ENCODE measurements at regions not wholly inside any gene's neighbourhood (a gene's known extent, or its start where the extent isn't known, plus 50 kb on each side); places are given as distances from the start of the nearest gene placed in this dataset.

DNA sequence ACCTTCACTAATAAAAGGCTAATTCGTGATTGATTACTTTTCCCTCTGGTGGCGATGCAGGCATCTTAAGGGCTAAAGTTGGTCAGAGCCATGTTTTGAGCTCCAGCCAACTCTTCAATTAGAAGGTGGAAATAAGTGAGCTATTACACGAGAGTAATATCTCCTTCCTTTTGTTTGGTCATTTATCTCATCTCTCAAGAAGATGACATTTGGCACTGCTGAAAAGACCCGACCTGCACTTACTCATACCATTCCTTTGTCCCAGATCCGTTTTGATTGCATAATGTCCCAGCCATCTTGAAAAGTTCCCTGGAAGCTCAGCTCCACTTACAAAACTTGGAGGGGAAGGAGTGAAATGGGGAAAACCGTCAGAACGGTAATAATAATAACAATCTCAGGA lies 316.2 kb downstream of the VRK1 start:
- TF ChIP-seq EZH2 (IDR thresholded peaks at IDR 0.05; ENCODE audit: borderline replicate concordance) (no peak), CTCF (IDR thresholded peaks at IDR 0.05; ENCODE audit: poor library complexity) (no peak), EZH2phosphoT487 (IDR thresholded peaks at IDR 0.05; ENCODE audit: low read depth, severe bottlenecking, unreplicated experiment) (no peak)
